GM18498 (cell line): ENCODE measurements at regions not wholly inside any gene's neighbourhood (a gene's known extent, or its start where the extent isn't known, plus 50 kb on each side); places are given as distances from the start of the nearest gene placed in this dataset.

Experiments used
- ATAC-seq: cut with Tn5 transposase; IDR thresholded peaks from one replicate; pipeline ENCODE4 v1.9.1; 2021; ENCODE audit warnings: mild to moderate bottlenecking, moderate library complexity; ENCODE audit not compliant: unreplicated experiment

GRCh38 chr18:22883179-22883578, 49.9 kb upstream of the RBBP8 start:
- ATAC-seq = no peak
